ENCODE measurements at regions not wholly inside any gene's neighbourhood (a gene's known extent, or its start where the extent isn't known, plus 50 kb on each side); places are given as distances from the start of the nearest gene placed in this dataset.

- DNase-seq = no peak
Measured at GRCh38 chr3:56861511-56861910, 59.8 kb upstream of the ARHGEF3 start.

GRCh38 chr3:56860939-56861338 lies 59.2 kb upstream of the ARHGEF3 start:
- DNase-seq = no peak

DNA sequence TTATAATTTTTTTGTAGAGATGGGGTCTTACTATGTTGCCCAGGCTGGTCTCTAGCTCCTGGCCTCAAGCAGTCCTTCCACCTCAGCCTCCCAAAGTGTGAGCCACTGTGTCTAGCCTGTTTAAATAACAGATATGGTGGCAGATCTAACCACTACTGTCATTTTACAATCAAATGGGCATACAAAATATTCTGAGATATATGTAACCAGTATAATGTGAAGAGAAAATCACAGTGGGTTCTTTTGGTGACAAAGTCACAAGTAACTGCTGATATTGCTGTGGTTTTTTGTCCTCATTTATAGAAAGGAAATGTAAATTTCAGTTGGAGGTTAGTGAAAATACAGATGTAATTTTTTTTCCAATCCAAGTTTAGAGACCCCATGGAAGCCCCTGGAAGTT lies 58.6 kb upstream of the ARHGEF3 start:
- no peak for DNase-seq

GRCh38 chr3:56858331-56858730 lies 56.6 kb upstream of the ARHGEF3 start:
- no peak for DNase-seq

- DNase-seq = no peak
Measured at GRCh38 chr3:56857178-56857577, 55.4 kb upstream of the ARHGEF3 start.

DNA sequence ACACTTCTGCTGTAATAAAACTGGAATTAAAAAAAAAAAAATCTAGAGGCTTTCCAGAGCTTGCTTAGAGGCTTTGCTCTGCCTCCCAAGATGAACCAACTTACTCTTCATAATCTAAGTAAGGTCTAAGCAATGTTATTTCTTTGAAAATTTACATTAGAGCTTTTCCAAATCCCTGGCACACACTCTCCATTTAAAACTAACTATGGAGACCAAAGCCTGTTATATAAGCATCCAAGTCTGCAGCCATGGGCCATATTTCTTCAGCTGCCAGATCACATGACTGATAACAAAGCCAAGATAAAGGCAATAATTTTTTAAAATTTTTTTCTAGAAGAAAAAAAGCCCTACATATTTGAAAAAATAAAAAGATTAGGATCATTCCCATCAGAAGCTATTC lies 55.0 kb upstream of the ARHGEF3 start:
- no peak for DNase-seq

DNA sequence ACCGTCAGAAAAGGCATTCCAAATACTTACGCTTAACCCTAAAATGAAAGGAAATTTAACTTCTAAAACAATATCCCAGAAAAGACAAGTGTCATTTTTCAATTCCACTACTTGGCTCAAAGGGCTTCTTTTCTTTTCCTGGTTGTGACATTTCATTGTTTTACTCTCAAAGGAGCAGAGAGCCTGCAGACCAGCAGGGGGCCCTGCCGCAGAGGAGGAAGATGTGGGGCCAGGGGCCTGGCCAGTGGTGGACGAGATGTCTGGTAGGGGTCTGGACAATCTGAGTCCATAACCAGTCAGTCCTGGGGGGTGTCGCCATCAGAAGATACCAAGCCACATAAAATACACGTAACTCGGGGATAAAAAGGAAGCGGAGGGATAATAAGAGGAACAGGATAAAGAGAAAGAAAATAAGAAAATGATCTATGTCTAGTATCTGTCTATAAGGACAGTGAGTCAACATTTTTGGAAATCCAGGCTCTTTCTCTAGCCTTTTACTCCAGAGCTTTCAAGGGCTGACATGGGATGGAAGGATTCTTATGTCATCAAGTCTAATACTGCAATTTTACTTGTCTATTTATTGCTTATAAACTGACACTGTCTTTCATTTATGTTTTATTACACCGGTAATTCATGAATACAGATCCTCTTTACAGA lies 54.2 kb upstream of the ARHGEF3 start:
- DNase-seq = no peak

DNA sequence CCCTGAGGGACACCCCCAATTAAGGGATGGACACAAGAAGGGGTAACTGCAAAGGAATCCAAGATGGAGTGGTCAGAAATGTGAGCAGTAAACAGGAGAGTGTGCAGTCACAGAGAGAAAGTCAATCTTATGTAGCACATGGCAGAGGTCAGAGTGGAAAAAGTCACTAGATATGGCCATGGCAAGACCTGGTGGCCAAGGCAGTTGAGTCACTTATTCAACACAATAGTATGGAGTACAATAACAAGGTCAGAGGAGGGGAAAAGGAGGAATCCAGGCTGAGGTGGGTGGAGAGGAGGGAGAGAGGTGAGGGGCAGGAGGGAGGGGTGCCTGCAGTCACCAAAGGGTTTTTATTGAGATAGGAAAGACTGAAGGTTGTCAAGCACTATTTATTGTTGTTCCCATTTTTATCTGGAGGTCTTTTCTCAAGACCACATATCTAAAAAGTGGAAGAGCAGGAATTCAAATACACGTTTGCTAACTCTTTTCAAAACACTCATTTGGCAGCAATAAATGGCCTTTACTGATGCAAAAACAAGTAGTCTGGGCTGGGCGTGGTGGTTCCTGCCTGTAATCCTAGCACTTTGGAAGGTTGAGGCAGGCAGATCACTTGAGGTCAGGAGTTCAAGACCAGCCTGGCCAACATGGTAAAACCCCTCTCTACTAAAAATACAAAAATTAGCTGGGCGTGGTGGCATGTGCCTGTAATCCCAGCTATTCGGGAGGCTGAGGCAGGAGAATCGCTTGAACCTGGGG lies 53.3 kb upstream of the ARHGEF3 start:
- DNase-seq = no peak

DNA sequence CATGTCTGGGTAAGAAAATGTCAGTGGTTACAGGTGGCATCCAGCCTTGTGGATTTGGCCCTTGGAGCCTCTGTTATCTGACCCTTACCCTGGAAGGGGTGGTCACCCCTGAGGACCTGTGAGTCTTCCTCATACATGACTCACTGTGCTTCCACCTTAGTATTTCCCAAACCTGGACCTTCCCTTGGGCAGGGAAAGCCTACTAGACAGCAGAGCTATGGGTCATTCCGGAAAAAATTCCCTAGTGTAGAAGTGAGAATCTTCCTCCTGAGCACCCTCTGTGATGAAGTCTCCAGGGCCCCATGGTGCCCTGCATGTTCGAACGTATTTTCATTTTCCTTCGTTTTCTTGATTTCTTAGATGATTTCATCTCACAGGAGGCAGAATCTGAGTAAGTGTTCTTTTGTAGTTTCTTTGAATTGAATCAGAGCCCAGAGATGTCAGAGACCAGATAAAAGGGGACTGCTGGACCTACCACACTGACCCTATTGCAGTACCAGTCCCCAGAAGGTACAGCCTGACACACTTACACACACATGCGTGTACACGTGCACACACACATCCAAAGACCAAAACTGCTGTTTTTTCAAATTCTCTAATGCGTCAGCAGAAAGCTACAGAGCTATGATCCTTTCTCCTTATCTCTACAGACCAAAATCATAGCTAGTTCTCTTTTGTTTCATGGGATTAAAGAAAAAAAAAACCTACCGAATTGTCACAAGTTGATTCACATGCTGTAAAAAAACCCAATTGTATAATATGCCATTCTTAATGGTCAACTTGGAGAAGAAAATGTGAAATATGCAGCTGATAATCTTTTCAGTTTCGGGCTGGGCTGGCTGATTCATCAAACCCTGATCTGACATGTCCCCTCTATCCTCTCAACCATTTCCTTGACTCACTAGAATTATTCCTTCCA lies 50.5 kb upstream of the ARHGEF3 start:
- DNase-seq = no peak
